Stimulated activated CD4-positive, alpha-beta T cell treated with anti-CD3 and anti-CD28 coated beads, Interleukin-1b, Interleukin-23, amount 100 ng/mL, for 48 hours (primary cell): ENCODE measurements at regions not wholly inside any gene's neighbourhood (a gene's known extent, or its start where the extent isn't known, plus 50 kb on each side); places are given as distances from the start of the nearest gene placed in this dataset.
"Not testable (repeated sequence)": the region's sequence is repeated elsewhere in the genome, so short reads cannot be mapped to it uniquely, and the experiment has no call there.

ENCODE experiments used
- DNase-seq: peaks from one replicate; pipeline ENCODE4 v3.0.0-alpha.2; 2020

- DNase-seq, result no peak
These were observed 396.1 kb upstream of the PAPPA start for GRCh38 chr9:115757461-115757860.

GRCh38 chr9:115758441-115758840 lies 395.1 kb upstream of the PAPPA start:
- no peak for DNase-seq

- no peak for DNase-seq
These were observed 394.2 kb upstream of the PAPPA start for GRCh38 chr9:115759426-115759825.

- DNase-seq, result no peak
These were observed 388.9 kb upstream of the PAPPA start for GRCh38 chr9:115764645-115765044.

- no peak for DNase-seq
These were observed 388.5 kb upstream of the PAPPA start for GRCh38 chr9:115765060-115765459.

GRCh38 chr9:115766370-115766955 lies 387.1 kb upstream of the PAPPA start:
- no peak for DNase-seq

- no peak for DNase-seq
These were observed 383.1 kb upstream of the PAPPA start for GRCh38 chr9:115770521-115770920.

- DNase-seq, result no peak
These were observed 377.9 kb upstream of the PAPPA start for GRCh38 chr9:115775659-115776058.

- no peak for DNase-seq
These were observed 376.0 kb upstream of the PAPPA start for GRCh38 chr9:115777610-115778009.

- no peak for DNase-seq
These were observed 372.4 kb upstream of the PAPPA start for GRCh38 chr9:115781070-115781736.

- no peak for DNase-seq
These were observed 367.3 kb upstream of the PAPPA start for GRCh38 chr9:115786321-115786720.

GRCh38 chr9:115790520-115790919 lies 363.1 kb upstream of the PAPPA start:
- DNase-seq, result no peak

- no peak for DNase-seq
These were observed 358.6 kb upstream of the PAPPA start for GRCh38 chr9:115794921-115795475.

GRCh38 chr9:115799734-115800133 lies 353.9 kb upstream of the PAPPA start:
- DNase-seq, result no peak

- DNase-seq, result no peak
These were observed 349.4 kb upstream of the PAPPA start for GRCh38 chr9:115804206-115804605.

- DNase-seq, result no peak
These were observed 345.5 kb upstream of the PAPPA start for GRCh38 chr9:115808108-115808507.

- DNase-seq, result no peak
These were observed 344.9 kb upstream of the PAPPA start for GRCh38 chr9:115808695-115809094.

GRCh38 chr9:115810166-115810565 lies 343.4 kb upstream of the PAPPA start:
- DNase-seq, result no peak

- no peak for DNase-seq
These were observed 339.5 kb upstream of the PAPPA start for GRCh38 chr9:115814081-115814480.

- DNase-seq, result no peak
These were observed 337.8 kb upstream of the PAPPA start for GRCh38 chr9:115815786-115816185.

- DNase-seq, result not testable (repeated sequence)
These were observed 334.9 kb upstream of the PAPPA start for GRCh38 chr9:115818651-115819050.

GRCh38 chr9:115832031-115832430 lies 321.6 kb upstream of the PAPPA start:
- DNase-seq, result no peak

- no peak for DNase-seq
These were observed 316.0 kb upstream of the PAPPA start for GRCh38 chr9:115837618-115838017.

GRCh38 chr9:115838417-115838816 lies 315.2 kb upstream of the PAPPA start:
- no peak for DNase-seq

GRCh38 chr9:115844433-115844832 lies 309.2 kb upstream of the PAPPA start:
- DNase-seq, result not testable (repeated sequence)
